GM12874 (cell line): ENCODE measurements at regions not wholly inside any gene's neighbourhood (a gene's known extent, or its start where the extent isn't known, plus 50 kb on each side); places are given as distances from the start of the nearest gene placed in this dataset.

Source experiments
- CTCF ChIP-seq: IDR thresholded peaks from 2 replicates; pipeline ENCODE4 v1.5.1; 2011; ENCODE audit warnings: low read depth, mild to moderate bottlenecking, control low read depth, low read length, moderate library complexity; ENCODE audit not compliant: insufficient read depth

DNA sequence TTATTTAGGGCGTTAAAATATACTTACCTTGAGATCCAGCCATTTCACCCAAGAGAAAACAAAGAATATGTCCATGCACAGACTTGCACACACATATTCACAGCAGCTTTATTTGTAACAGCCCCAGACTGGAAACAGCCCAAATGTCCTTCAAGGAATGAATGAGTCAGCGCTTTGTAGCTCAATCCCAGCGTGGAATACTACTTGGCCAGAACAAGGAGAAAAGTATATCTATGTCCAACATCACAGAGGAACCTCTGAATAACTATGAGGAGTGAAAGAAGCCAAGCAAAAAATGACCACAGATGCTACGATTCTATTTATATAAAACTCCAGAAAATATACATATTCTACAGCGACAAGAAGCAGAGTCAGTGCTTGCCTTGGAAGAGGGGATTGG lies 158.3 kb downstream of the ENGASE start:
- no peak for TF ChIP-seq CTCF

DNA sequence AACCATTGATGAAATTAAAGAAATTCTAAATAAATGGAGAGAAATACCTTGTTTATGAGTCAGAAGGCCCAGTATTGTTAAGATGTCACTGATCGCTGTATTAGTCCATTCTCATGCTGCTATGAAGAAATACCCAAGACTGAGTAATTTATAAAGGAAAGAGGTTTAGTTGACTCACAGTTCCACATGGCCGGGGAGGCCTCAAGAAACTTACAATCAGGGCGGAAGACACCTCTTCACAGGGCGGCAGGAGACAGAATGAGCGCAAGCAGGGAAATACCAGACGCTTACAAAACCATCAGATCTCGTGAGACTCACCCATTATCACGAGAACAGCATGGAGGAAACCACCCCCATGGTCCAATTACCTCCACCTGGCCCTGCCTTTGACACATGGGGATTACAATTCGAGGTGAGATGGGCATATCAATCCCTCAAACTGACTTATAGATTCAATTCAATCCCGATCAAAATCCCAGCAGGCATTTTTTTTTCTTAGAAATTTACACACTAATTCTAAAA lies 157.2 kb downstream of the ENGASE start:
- TF ChIP-seq CTCF = no peak

DNA sequence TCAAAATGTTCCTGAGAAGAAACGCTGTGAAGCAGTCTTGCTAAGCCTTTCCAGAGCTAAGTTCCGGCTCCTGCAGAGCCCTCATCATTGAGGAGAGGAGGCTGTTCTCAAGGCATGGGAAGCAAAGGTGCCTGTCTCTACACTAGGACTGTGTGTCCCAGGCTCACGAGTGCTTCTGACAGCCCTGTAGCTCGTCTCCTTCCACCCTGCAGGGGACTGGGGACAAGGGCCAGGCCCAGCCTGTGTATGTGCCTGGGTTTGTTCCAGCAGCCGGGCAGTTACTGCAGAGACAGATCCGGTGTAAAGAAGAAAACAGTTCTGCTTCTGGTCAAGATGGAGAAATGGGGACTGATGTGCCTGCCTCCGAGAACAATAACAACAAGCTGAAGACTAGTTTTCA lies 156.0 kb downstream of the ENGASE start:
- no peak for TF ChIP-seq CTCF

- TF ChIP-seq CTCF = no peak
Measured at GRCh38 chr17:79226037-79226436, 151.4 kb downstream of the ENGASE start.

DNA sequence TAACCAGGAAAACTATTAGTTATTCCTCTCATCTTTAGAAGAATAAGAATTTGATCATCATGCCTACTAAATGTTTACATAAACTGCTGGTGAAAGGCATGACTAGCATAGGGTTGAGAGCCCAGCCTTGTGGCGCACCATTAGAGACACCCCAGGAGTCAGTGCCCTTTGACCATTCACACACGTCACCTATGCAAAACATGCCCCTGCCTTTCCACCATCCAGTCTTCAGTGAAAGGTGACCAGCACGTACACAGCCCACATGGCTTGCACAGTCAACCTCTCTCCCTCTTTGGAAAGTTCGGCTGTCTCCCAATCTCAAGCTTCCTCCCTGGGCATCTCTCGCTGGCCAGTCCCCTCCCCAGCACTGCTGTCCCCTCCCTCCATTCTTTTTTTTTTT lies 150.3 kb downstream of the ENGASE start:
- TF ChIP-seq CTCF = no peak

GRCh38 chr17:79224476-79224875 lies 149.9 kb downstream of the ENGASE start:
- TF ChIP-seq CTCF = no peak

- no peak for TF ChIP-seq CTCF
Measured at GRCh38 chr17:79223953-79224352, 149.3 kb downstream of the ENGASE start.

DNA sequence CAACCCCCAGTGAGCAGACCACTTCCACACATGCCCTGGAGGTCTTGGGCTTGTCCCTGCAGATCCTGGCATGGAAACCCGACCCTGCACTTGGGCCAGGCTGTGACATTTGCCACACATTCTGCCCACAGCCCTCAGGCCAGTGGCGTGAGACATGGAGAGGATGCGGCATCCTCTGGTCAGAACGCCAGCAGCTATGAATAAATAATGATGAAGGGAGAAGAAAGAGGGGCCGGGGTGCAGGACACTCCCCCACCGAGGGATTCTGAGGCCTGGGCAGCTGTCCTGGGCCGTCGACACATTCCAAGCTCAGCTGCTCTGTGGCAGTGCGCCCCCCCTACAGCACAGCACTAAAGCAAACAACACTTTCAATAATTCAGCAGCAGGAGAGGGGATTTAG lies 148.8 kb downstream of the ENGASE start:
- no peak for TF ChIP-seq CTCF
